Activated T-helper 17 cell treated with anti-CD3 and anti-CD28 coated beads, Interleukin-2, amount 50 U/mL, for 72 hours (primary cell): ENCODE measurements at regions not wholly inside any gene's neighbourhood (a gene's known extent, or its start where the extent isn't known, plus 50 kb on each side); places are given as distances from the start of the nearest gene placed in this dataset.

Experiments used
- ATAC-seq: fragments of 150-1000 bp; cut with Tn5 transposase; replicated peaks from 2 replicates; pipeline ENCODE4 v1.10.0; 2021; ENCODE audit warnings: mild to moderate bottlenecking, moderate library complexity
- H3K27ac Mint-ChIP-seq: one replicate; pipeline ENCODE4 v1.8.0; 2022; ENCODE audit warnings: mixed read lengths
- H3K27me3 Mint-ChIP-seq: one replicate; pipeline ENCODE4 v1.8.0; 2022; ENCODE audit warnings: mixed read lengths
- H3K36me3 Mint-ChIP-seq: one replicate; pipeline ENCODE4 v1.8.0; 2022; ENCODE audit warnings: low read depth, mild to moderate bottlenecking, mixed read lengths
- H3K4me1 Mint-ChIP-seq: one replicate; pipeline ENCODE4 v1.8.0; 2022; ENCODE audit warnings: mixed read lengths
- H3K4me3 Mint-ChIP-seq: one replicate; pipeline ENCODE4 v1.8.0; 2022; ENCODE audit warnings: mild to moderate bottlenecking, mixed read lengths
- H3K9me3 Mint-ChIP-seq: one replicate; pipeline ENCODE4 v1.8.0; 2022; ENCODE audit warnings: mixed read lengths

DNA sequence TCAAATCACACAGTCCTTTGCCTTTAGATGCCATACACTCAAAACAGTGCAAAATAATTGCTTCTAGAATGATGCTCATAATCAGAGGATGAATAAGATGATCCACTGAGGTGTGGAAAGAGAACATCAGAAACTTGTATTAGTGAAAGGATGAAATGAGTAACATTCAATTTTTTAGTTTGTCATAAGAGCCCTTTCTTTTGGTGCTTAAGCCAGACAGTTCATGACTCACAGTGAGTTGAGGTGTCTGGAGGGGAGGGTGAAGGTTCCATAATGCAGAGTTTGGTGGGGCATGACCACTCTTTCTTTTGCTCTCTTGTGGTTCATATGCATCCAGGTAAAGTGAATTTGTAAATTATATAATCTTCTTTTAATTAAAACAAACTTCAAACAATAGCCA is 415.0 kb upstream of the CELF4 start:
- ATAC-seq: no peak
- Mint-ChIP-seq H3K4me3 (no peak overlapping the region), H3K4me1 (no peaks in the 10 kb centered on the region), H3K27me3 (no peaks in the 10 kb centered on the region), H3K36me3 (no peaks in the 10 kb centered on the region), H3K27ac (no peak overlapping the region), H3K9me3 (peaks cover 4% of the 10 kb centered on the region)

DNA sequence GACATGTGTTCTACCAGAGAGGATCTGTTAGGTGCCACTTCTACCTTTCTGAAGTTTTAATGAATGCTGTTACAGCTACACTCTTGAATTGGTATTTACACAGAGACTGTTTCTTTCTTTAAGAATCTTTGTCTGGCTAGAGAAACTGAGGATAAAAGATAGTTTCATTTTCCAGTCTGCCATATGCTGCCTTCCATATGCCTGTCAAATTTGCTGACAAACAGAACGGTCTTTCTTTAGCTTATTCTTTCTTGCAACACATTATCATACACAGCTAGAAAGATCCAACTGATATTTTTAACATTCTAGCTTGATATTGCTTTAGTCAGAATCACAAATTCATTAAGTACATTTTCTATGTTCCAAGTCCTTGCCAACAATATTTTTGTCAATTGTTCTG is 409.8 kb upstream of the CELF4 start:
- no peak for ATAC-seq
- H3K9me3 Mint-ChIP-seq: peaks cover 14% of the 10 kb centered on the region
- H3K27ac Mint-ChIP-seq: no peak overlapping the region
- no peaks in the 10 kb centered on the region for H3K27me3 Mint-ChIP-seq
- no peak overlapping the region for H3K4me3 Mint-ChIP-seq
- H3K4me1 Mint-ChIP-seq: no peaks in the 10 kb centered on the region
- no peaks in the 10 kb centered on the region for H3K36me3 Mint-ChIP-seq

DNA sequence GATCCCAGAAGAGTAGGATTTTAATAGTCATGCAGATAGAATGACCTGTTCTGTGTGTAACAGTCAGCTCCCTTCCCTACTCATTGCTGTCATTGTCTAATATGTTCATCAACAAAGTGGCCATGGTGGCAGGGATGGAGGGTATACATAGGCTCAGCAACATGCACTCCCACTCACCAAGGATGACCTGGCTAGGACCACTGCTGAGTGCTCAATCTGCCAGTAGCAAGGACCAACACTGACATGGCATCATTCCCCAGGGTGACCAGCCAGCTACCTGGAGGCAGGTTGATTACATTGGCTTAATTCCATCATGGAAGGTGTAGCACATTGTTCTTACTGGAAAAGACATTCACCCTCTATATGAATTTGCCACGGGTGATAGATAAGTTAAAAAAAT is 401.7 kb upstream of the CELF4 start:
- H3K4me3 Mint-ChIP-seq: no peak overlapping the region
- no peaks in the 10 kb centered on the region for H3K27me3 Mint-ChIP-seq
- no peaks in the 10 kb centered on the region for H3K4me1 Mint-ChIP-seq
- ATAC-seq: no peak
- no peaks in the 10 kb centered on the region for H3K36me3 Mint-ChIP-seq
- H3K27ac Mint-ChIP-seq: no peak overlapping the region
- H3K9me3 Mint-ChIP-seq: peaks cover 22% of the 10 kb centered on the region

GRCh38 chr18:37965572-37965970 is 400.0 kb upstream of the CELF4 start:
- no peak for ATAC-seq
- Mint-ChIP-seq H3K36me3 (no peaks in the 10 kb centered on the region), H3K27me3 (no peaks in the 10 kb centered on the region), H3K4me3 (no peak overlapping the region), H3K27ac (no peak overlapping the region), H3K4me1 (no peaks in the 10 kb centered on the region), H3K9me3 (peaks cover 17% of the 10 kb centered on the region)

- peaks cover 14% of the 10 kb centered on the region for H3K9me3 Mint-ChIP-seq
- H3K4me3 Mint-ChIP-seq: no peak overlapping the region
- H3K27me3 Mint-ChIP-seq: no peaks in the 10 kb centered on the region
- ATAC-seq: no peak
- H3K36me3 Mint-ChIP-seq: no peaks in the 10 kb centered on the region
- no peak overlapping the region for H3K27ac Mint-ChIP-seq
- H3K4me1 Mint-ChIP-seq: no peaks in the 10 kb centered on the region
Observed at GRCh38 chr18:37964885-37965571, 399.4 kb upstream of the CELF4 start.

- Mint-ChIP-seq H3K9me3 (peaks cover 16% of the 10 kb centered on the region), H3K36me3 (no peaks in the 10 kb centered on the region), H3K4me3 (no peak overlapping the region), H3K27me3 (no peaks in the 10 kb centered on the region), H3K27ac (no peak overlapping the region), H3K4me1 (no peaks in the 10 kb centered on the region)
- ATAC-seq: no peak
Observed at GRCh38 chr18:37963837-37964236, 398.2 kb upstream of the CELF4 start.

- no peak overlapping the region for H3K4me3 Mint-ChIP-seq
- H3K27me3 Mint-ChIP-seq: no peaks in the 10 kb centered on the region
- no peak overlapping the region for H3K27ac Mint-ChIP-seq
- ATAC-seq: no peak
- H3K36me3 Mint-ChIP-seq: no peaks in the 10 kb centered on the region
- H3K9me3 Mint-ChIP-seq: peaks cover 20% of the 10 kb centered on the region
- H3K4me1 Mint-ChIP-seq: no peaks in the 10 kb centered on the region
Observed at GRCh38 chr18:37962316-37962966, 396.8 kb upstream of the CELF4 start.

- Mint-ChIP-seq H3K9me3 (peaks cover 10% of the 10 kb centered on the region), H3K4me1 (no peaks in the 10 kb centered on the region), H3K27ac (no peak overlapping the region), H3K27me3 (no peaks in the 10 kb centered on the region), H3K36me3 (no peaks in the 10 kb centered on the region), H3K4me3 (no peak overlapping the region)
- no peak for ATAC-seq
Observed at GRCh38 chr18:37958499-37958898, 392.9 kb upstream of the CELF4 start.

- H3K9me3 Mint-ChIP-seq: peaks cover 7% of the 10 kb centered on the region
- ATAC-seq: no peak
- H3K27ac Mint-ChIP-seq: no peak overlapping the region
- no peak overlapping the region for H3K4me3 Mint-ChIP-seq
- no peaks in the 10 kb centered on the region for H3K4me1 Mint-ChIP-seq
- no peaks in the 10 kb centered on the region for H3K27me3 Mint-ChIP-seq
- H3K36me3 Mint-ChIP-seq: no peaks in the 10 kb centered on the region
Observed at GRCh38 chr18:37956902-37957301, 391.3 kb upstream of the CELF4 start.

DNA sequence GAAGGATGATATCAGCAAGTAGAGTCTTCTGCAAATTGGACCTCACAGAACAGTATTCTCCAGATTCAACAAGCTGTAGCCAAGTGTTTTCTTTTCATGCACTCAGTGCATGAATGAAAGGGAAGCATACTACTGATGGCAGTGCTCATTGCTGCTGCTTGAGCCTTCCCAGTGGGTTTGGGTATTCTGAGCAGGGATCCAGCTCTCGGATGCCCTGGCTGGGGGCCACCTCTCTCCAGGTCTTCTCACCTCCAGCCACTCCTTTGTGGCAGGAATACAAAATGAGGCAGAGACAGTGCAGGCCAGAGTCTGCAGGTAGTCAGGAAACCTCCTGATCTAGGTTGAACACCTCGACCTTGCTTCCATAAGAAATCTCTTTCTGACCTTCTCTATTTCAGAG is 390.4 kb upstream of the CELF4 start:
- no peak for ATAC-seq
- Mint-ChIP-seq H3K27ac (no peak overlapping the region), H3K4me3 (no peak overlapping the region), H3K9me3 (peaks cover 9% of the 10 kb centered on the region), H3K27me3 (no peaks in the 10 kb centered on the region), H3K36me3 (no peaks in the 10 kb centered on the region), H3K4me1 (no peaks in the 10 kb centered on the region)

DNA sequence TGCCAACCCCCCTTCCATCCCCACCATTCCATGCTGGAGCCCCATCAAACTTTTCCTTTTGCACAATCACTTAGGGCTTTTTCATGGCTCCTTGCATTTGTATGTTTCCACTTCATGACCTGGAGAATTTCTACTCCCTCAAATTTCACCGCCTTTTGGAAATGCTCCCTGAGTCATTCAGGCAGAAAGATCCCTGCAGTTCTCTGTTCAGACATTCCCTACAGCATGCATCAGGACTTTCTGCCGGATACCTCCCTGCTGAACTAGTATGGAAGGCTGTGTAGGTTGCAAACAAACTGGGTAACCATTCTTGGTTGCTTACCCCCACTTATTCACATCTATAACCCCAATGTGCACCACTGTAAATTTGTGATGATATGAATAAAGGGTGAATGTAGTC is 389.6 kb upstream of the CELF4 start:
- Mint-ChIP-seq H3K27ac (no peak overlapping the region), H3K4me1 (no peaks in the 10 kb centered on the region), H3K27me3 (no peaks in the 10 kb centered on the region), H3K4me3 (no peak overlapping the region), H3K36me3 (no peaks in the 10 kb centered on the region), H3K9me3 (peaks cover 15% of the 10 kb centered on the region)
- ATAC-seq: no peak

DNA sequence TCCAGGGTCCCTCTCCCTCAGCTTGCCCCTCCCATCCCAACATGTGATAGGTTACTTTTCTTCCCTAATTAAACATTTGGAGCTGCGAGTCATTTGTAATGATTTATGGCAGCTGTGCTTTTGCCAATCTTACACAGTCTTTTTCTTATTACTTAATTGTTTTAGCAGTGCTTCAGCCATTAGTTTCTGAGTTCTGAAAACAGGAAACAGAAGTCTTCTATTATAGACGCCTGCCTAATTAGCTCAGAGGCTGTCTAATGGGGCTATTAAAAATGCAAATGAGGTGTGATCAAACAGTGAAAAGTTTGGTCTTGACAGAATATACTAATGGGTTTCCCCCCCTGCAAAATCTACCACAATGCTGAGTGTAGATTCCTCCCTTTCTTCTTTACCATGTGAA is 388.3 kb upstream of the CELF4 start:
- Mint-ChIP-seq H3K4me3 (no peak overlapping the region), H3K4me1 (no peaks in the 10 kb centered on the region), H3K36me3 (no peaks in the 10 kb centered on the region), H3K27ac (no peak overlapping the region), H3K9me3 (peaks cover 19% of the 10 kb centered on the region), H3K27me3 (no peaks in the 10 kb centered on the region)
- no peak for ATAC-seq

DNA sequence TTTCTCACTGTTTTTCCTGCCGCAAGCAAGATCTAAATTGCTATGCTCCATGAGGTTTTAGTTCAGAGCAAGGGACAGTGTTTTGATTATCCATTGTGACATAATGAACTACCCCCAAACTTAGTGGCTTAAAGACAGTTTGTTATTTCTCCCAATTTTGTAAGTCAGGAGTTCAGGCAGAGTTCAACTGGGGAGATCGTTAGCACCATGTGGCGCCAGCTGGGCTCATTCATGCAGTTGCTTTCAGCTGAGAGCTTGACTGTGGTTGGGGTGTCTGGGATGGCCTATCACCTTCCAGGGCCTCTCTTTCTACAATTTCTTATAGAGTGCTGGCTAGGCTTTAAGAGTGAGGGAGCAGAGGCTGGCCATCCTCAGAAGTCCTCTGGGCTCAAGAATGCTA is 382.9 kb upstream of the CELF4 start:
- H3K27ac Mint-ChIP-seq: no peak overlapping the region
- H3K9me3 Mint-ChIP-seq: peaks cover 15% of the 10 kb centered on the region
- no peak overlapping the region for H3K4me3 Mint-ChIP-seq
- H3K4me1 Mint-ChIP-seq: no peaks in the 10 kb centered on the region
- no peaks in the 10 kb centered on the region for H3K27me3 Mint-ChIP-seq
- no peak for ATAC-seq
- no peaks in the 10 kb centered on the region for H3K36me3 Mint-ChIP-seq

DNA sequence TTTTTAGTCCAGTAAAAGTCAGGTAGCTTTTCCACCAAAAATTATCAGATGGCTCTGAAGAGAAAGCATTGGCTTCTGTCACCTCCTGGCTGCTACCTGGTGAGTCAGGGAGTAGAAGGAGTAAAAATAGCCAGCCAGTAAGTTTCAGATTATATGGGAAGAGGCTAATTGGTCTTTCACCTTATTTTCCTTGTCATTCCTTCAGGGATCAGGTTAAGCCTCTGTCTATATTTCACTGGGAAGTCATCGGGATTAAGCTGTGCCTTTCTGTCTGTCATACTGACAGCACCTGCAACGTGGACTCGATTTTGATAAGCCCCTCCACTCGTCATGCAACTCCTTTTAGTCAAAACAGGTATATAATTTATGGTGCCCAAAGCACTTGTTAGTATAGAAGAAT is 380.7 kb upstream of the CELF4 start:
- peaks cover 12% of the 10 kb centered on the region for H3K9me3 Mint-ChIP-seq
- H3K4me3 Mint-ChIP-seq: no peak overlapping the region
- ATAC-seq: no peak
- H3K4me1 Mint-ChIP-seq: no peaks in the 10 kb centered on the region
- no peaks in the 10 kb centered on the region for H3K36me3 Mint-ChIP-seq
- no peak overlapping the region for H3K27ac Mint-ChIP-seq
- no peaks in the 10 kb centered on the region for H3K27me3 Mint-ChIP-seq

DNA sequence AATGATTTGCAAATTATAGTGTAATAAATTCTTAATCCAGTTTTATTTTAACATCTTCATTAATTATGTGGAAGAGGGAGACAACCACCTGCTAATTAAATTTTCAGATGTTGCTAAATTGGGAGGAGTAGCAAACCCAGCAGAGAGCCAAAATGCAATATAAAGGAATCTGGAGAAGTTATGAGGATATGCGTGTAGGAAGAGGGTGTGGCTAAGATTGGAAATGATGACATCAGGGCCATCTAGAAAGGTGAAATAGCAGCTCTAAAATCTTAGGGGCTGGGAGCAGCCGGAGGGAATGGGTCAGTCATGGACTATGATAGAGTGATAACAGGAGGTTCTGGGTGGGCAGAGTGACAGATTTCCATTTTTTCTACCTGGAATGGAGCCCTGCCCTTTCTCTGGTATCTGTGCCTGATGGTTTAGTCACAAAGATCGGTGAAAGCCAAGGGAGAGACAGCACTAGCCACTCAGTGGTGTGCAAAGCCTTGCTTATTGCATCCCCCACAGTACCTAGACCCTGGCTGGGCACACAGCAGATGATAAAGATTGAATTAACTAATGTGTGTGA is 379.2 kb upstream of the CELF4 start:
- peaks cover 3% of the 10 kb centered on the region for H3K9me3 Mint-ChIP-seq
- ATAC-seq: no peak
- no peaks in the 10 kb centered on the region for H3K4me1 Mint-ChIP-seq
- no peaks in the 10 kb centered on the region for H3K36me3 Mint-ChIP-seq
- no peaks in the 10 kb centered on the region for H3K27me3 Mint-ChIP-seq
- no peak overlapping the region for H3K4me3 Mint-ChIP-seq
- H3K27ac Mint-ChIP-seq: no peak overlapping the region
